SHP77 (cell line): ENCODE measurements at regions not wholly inside any gene's neighbourhood (a gene's known extent, or its start where the extent isn't known, plus 50 kb on each side); places are given as distances from the start of the nearest gene placed in this dataset.
"Not testable (repeated sequence)": the region's sequence is repeated elsewhere in the genome, so short reads cannot be mapped to it uniquely, and the experiment has no call there.

Experiments
- DNase-seq, 2 experiments: peaks; one replicate each; lab custom pipeline; 2025; lab: John Stamatoyannopoulos, UW

GRCh38 chrX:75673468-75673867 is 111.6 kb downstream of the MAGEE2 start:
- DNase-seq: no peak

GRCh38 chrX:75655627-75656026 is 129.4 kb downstream of the MAGEE2 start:
- DNase-seq: no peak

- DNase-seq: no peak
Observed at GRCh38 chrX:75649829-75650228, 127.0 kb upstream of the ZDHHC15 start.

- no peak for DNase-seq
Observed at GRCh38 chrX:75648803-75649588, 126.2 kb upstream of the ZDHHC15 start.

GRCh38 chrX:75642811-75643361 is 120.0 kb upstream of the ZDHHC15 start:
- DNase-seq: no peak

- DNase-seq: no peak
Observed at GRCh38 chrX:75638332-75638731, 115.5 kb upstream of the ZDHHC15 start.

GRCh38 chrX:75625232-75625631 is 102.4 kb upstream of the ZDHHC15 start:
- DNase-seq: no peak

GRCh38 chrX:75623535-75623934 is 100.7 kb upstream of the ZDHHC15 start:
- DNase-seq: no peak

- DNase-seq: no peak
Observed at GRCh38 chrX:75609406-75609805, 86.6 kb upstream of the ZDHHC15 start.

GRCh38 chrX:75603833-75604232 is 81.0 kb upstream of the ZDHHC15 start:
- peak in 1 of 2 experiments; percentile 0 for DNase-seq

GRCh38 chrX:75602022-75602421 is 79.2 kb upstream of the ZDHHC15 start:
- DNase-seq: not testable (repeated sequence)

- DNase-seq: no peak
Observed at GRCh38 chrX:75596178-75596577, 73.3 kb upstream of the ZDHHC15 start.

GRCh38 chrX:75593186-75593585 is 70.3 kb upstream of the ZDHHC15 start:
- DNase-seq: not testable (repeated sequence)

GRCh38 chrX:75582511-75582910 is 59.7 kb upstream of the ZDHHC15 start:
- no peak for DNase-seq
